OCI-LY7 (cell line): ENCODE measurements at regions not wholly inside any gene's neighbourhood (a gene's known extent, or its start where the extent isn't known, plus 50 kb on each side); places are given as distances from the start of the nearest gene placed in this dataset.

ENCODE experiments used
- EZH2phosphoT487 ChIP-seq: fragments of 200-600 bp; sonication (generic); IDR thresholded peaks from 2 replicates; pipeline ENCODE4 v1.6.1; 2018; ENCODE audit warnings: low read depth, borderline replicate concordance, mild to moderate bottlenecking, mixed run types, antibody characterized with exemption, low read length, moderate library complexity, mixed read lengths
- TF ChIP-seq, protein P1 (sequence below): fragments of 200-600 bp; sonication (generic); conservative IDR thresholded peaks from 2 replicates; pipeline ENCODE4 v1.5.1; 2014; ENCODE audit warnings: mild to moderate bottlenecking, antibody characterized with exemption, low read length, moderate library complexity, mixed read lengths

GRCh38 chr1:67952071-67952470 is 98.4 kb downstream of the DIRAS3 start:
- TF ChIP-seq, protein P1, sequence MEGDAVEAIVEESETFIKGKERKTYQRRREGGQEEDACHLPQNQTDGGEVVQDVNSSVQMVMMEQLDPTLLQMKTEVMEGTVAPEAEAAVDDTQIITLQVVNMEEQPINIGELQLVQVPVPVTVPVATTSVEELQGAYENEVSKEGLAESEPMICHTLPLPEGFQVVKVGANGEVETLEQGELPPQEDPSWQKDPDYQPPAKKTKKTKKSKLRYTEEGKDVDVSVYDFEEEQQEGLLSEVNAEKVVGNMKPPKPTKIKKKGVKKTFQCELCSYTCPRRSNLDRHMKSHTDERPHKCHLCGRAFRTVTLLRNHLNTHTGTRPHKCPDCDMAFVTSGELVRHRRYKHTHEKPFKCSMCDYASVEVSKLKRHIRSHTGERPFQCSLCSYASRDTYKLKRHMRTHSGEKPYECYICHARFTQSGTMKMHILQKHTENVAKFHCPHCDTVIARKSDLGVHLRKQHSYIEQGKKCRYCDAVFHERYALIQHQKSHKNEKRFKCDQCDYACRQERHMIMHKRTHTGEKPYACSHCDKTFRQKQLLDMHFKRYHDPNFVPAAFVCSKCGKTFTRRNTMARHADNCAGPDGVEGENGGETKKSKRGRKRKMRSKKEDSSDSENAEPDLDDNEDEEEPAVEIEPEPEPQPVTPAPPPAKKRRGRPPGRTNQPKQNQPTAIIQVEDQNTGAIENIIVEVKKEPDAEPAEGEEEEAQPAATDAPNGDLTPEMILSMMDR, result no peak
- TF ChIP-seq EZH2phosphoT487, result no peak
